ENCODE measurements at regions not wholly inside any gene's neighbourhood (a gene's known extent, or its start where the extent isn't known, plus 50 kb on each side); places are given as distances from the start of the nearest gene placed in this dataset.
A peak's percentile ranks its signal among the peaks of the same experiment; 100 is the strongest.

DNA sequence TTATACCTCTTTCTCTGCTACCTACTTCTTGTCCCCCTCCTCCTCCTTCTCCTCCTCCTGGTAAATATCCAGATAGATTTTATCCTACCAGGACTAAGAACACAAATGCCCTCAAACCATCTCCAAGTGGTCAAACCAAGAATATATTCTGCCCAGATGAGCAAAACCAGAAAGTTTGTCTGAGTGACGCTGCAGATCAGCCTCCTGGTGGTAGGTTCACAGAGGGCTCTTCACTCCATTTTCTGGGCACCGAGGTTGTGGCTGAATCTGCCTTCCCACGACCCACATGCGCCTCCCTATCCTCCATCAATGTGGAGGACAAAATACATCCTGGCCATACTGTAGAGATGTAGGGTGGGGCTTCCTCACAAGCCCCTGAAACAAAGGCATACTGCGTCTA, 543.6 kb downstream of the MN1 start:
- no peak overlapping the region for H3K4me3 Mint-ChIP-seq (ENCODE audit: unreplicated experiment)
- Histone ChIP-seq H3K79me2 (ENCODE audit: insufficient read depth, low read length) (no peaks in the 10 kb centered on the region), H3K27ac (ENCODE audit: low read depth, low read length) (no peak overlapping the region), H3K9ac (ENCODE audit: low read length) (no peak overlapping the region), H3K36me3 (ENCODE audit: insufficient read depth, low read length) (no peaks in the 10 kb centered on the region), H3K27me3 (ENCODE audit: insufficient read depth, low read length) (no peaks in the 10 kb centered on the region), H3K4me3 (ENCODE audit: insufficient read depth, low read depth, low read length) (no peak overlapping the region), H3K4me2 (ENCODE audit: low read length) (no peak overlapping the region), H3K9me3 (ENCODE audit: insufficient read depth, low read depth, low read length) (peaks cover 7% of the 10 kb centered on the region), H4K20me1 (ENCODE audit: insufficient read depth, low read length) (no peaks in the 10 kb centered on the region), H2AFZ (ENCODE audit: low read depth, low read length) (no peak overlapping the region), H3K4me1 (ENCODE audit: insufficient read depth, low read length) (peaks cover 3% of the 10 kb centered on the region)
- peaks cover 4% of the 10 kb centered on the region for H3K36me3 Mint-ChIP-seq (ENCODE audit: low read depth, unreplicated experiment)
- TF ChIP-seq, protein P1, sequence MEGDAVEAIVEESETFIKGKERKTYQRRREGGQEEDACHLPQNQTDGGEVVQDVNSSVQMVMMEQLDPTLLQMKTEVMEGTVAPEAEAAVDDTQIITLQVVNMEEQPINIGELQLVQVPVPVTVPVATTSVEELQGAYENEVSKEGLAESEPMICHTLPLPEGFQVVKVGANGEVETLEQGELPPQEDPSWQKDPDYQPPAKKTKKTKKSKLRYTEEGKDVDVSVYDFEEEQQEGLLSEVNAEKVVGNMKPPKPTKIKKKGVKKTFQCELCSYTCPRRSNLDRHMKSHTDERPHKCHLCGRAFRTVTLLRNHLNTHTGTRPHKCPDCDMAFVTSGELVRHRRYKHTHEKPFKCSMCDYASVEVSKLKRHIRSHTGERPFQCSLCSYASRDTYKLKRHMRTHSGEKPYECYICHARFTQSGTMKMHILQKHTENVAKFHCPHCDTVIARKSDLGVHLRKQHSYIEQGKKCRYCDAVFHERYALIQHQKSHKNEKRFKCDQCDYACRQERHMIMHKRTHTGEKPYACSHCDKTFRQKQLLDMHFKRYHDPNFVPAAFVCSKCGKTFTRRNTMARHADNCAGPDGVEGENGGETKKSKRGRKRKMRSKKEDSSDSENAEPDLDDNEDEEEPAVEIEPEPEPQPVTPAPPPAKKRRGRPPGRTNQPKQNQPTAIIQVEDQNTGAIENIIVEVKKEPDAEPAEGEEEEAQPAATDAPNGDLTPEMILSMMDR (IDR thresholded peaks at IDR 0.05; ENCODE audit: insufficient read depth, low read depth, low read length) = no peak
- no peak for TF ChIP-seq EZH2 (IDR thresholded peaks at IDR 0.05; ENCODE audit: insufficient read depth, low read length)
- no peak for DNase-seq (ENCODE audit: low read depth)
- peaks cover 7% of the 10 kb centered on the region for H3K4me1 Mint-ChIP-seq (ENCODE audit: low read depth, unreplicated experiment)
- H3K27me3 Mint-ChIP-seq (ENCODE audit: low read depth, unreplicated experiment) = peaks cover 3% of the 10 kb centered on the region
- H3K9me3 Mint-ChIP-seq (ENCODE audit: unreplicated experiment) = peaks cover 21% of the 10 kb centered on the region
- no peak for FAIRE-seq
- H3K27ac Mint-ChIP-seq (ENCODE audit: unreplicated experiment) = no peak overlapping the region

DNA sequence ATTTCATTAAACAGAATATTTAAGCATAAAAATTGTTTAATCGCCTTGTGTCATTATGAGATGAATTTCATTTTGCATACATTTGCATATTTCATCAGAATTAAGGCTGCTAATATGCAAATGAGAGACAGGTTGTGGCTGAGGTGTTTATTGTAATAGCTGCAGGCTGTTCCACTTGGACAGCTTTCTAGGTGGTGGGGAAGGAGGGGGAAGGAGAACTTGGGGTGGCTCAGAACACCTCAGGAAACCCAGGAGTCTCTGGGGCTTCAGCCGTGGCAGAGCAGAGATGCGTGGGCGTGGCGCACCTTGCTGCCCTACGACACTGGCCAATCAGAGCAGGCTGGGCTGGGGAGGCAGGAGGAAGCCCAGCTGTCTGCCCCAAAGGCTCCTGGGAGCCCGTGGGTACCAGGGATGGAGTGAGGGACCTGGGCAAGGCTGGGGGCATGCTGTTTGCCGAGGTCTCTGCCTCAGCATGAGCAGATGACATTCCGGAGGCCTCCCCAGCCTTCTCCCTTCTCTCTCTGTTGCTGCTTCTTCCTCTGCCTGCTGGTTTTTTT, 542.9 kb downstream of the MN1 start:
- DNase-seq (ENCODE audit: low read depth) = no peak
- Mint-ChIP-seq H3K27ac (ENCODE audit: unreplicated experiment) (no peak overlapping the region), H3K4me3 (ENCODE audit: unreplicated experiment) (no peak overlapping the region), H3K4me1 (ENCODE audit: low read depth, unreplicated experiment) (peaks cover 7% of the 10 kb centered on the region), H3K36me3 (ENCODE audit: low read depth, unreplicated experiment) (peaks cover 4% of the 10 kb centered on the region), H3K27me3 (ENCODE audit: low read depth, unreplicated experiment) (peaks cover 3% of the 10 kb centered on the region), H3K9me3 (ENCODE audit: unreplicated experiment) (peaks cover 18% of the 10 kb centered on the region)
- no peaks in the 10 kb centered on the region for H4K20me1 ChIP-seq (ENCODE audit: insufficient read depth, low read length)
- H3K36me3 ChIP-seq (ENCODE audit: insufficient read depth, low read length) = no peaks in the 10 kb centered on the region
- no peak for FAIRE-seq
- no peaks in the 10 kb centered on the region for H3K79me2 ChIP-seq (ENCODE audit: insufficient read depth, low read length)
- H3K27ac ChIP-seq (ENCODE audit: low read depth, low read length) = no peak overlapping the region
- TF ChIP-seq, protein P1 (IDR thresholded peaks at IDR 0.05; ENCODE audit: insufficient read depth, low read depth, low read length) = no peak
- no peak for TF ChIP-seq EZH2 (IDR thresholded peaks at IDR 0.05; ENCODE audit: insufficient read depth, low read length)
- H3K4me2 ChIP-seq (ENCODE audit: low read length) = no peak overlapping the region
- no peak overlapping the region for H2AFZ ChIP-seq (ENCODE audit: low read depth, low read length)
- H3K4me3 ChIP-seq (ENCODE audit: insufficient read depth, low read depth, low read length) = no peak overlapping the region
- H3K9ac ChIP-seq (ENCODE audit: low read length) = no peak overlapping the region
- peaks cover 3% of the 10 kb centered on the region for H3K4me1 ChIP-seq (ENCODE audit: insufficient read depth, low read length)
- no peaks in the 10 kb centered on the region for H3K27me3 ChIP-seq (ENCODE audit: insufficient read depth, low read length)
- peaks cover 7% of the 10 kb centered on the region for H3K9me3 ChIP-seq (ENCODE audit: insufficient read depth, low read depth, low read length)

DNA sequence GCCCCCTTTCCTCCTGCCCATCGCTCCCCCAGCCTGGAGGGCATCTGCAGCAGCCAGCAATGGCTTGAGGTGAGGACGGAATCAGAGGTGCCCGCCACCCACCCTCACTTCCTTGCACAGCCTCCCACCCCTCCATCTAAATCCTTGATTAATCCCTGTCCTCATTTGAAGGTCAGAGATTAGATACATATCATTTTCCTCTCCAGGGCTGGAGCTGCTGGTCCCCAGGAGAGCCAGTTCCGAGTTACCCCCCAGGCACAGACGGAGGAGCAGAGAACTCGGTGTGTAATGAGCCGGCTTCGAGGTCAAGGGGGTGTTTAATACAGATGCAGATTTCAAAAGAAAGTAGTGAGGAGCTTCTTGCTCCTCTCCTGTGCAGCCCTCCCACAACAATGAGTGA, 542.1 kb downstream of the MN1 start:
- peaks cover 3% of the 10 kb centered on the region for H3K4me1 ChIP-seq (ENCODE audit: insufficient read depth, low read length)
- H3K27ac ChIP-seq (ENCODE audit: low read depth, low read length) = no peak overlapping the region
- no peaks in the 10 kb centered on the region for H4K20me1 ChIP-seq (ENCODE audit: insufficient read depth, low read length)
- H3K36me3 Mint-ChIP-seq (ENCODE audit: low read depth, unreplicated experiment) = peaks cover 3% of the 10 kb centered on the region
- no peaks in the 10 kb centered on the region for H3K27me3 ChIP-seq (ENCODE audit: insufficient read depth, low read length)
- H3K36me3 ChIP-seq (ENCODE audit: insufficient read depth, low read length) = no peaks in the 10 kb centered on the region
- H3K27me3 Mint-ChIP-seq (ENCODE audit: low read depth, unreplicated experiment) = peaks cover 3% of the 10 kb centered on the region
- FAIRE-seq (no peak), DNase-seq (ENCODE audit: low read depth) (no peak)
- no peak overlapping the region for H3K4me3 ChIP-seq (ENCODE audit: insufficient read depth, low read depth, low read length)
- no peak overlapping the region for H3K4me2 ChIP-seq (ENCODE audit: low read length)
- TF ChIP-seq EZH2 (IDR thresholded peaks at IDR 0.05; ENCODE audit: insufficient read depth, low read length) = no peak
- TF ChIP-seq, protein P1 (IDR thresholded peaks at IDR 0.05; ENCODE audit: insufficient read depth, low read depth, low read length) = no peak
- H3K27ac Mint-ChIP-seq (ENCODE audit: unreplicated experiment) = no peak overlapping the region
- peak overlapping the region; percentile 34 for H3K4me3 Mint-ChIP-seq (ENCODE audit: unreplicated experiment)
- peaks cover 7% of the 10 kb centered on the region for H3K4me1 Mint-ChIP-seq (ENCODE audit: low read depth, unreplicated experiment)
- peaks cover 7% of the 10 kb centered on the region for H3K9me3 ChIP-seq (ENCODE audit: insufficient read depth, low read depth, low read length)
- H3K9me3 Mint-ChIP-seq (ENCODE audit: unreplicated experiment) = peaks cover 17% of the 10 kb centered on the region
- no peak overlapping the region for H3K9ac ChIP-seq (ENCODE audit: low read length)
- no peaks in the 10 kb centered on the region for H3K79me2 ChIP-seq (ENCODE audit: insufficient read depth, low read length)
- H2AFZ ChIP-seq (ENCODE audit: low read depth, low read length) = no peak overlapping the region

Measured in astrocyte (in vitro differentiated cells and primary cell).